Suprapubic skin (tissue), 4 donors: ENCODE measurements at regions not wholly inside any gene's neighbourhood (a gene's known extent, or its start where the extent isn't known, plus 50 kb on each side); places are given as distances from the start of the nearest gene placed in this dataset.

Source experiments
- CTCF ChIP-seq, 2 donors: fragments of 200-600 bp in 1 of 2; fragments of 450-650 bp in 1 of 2; sonication (generic) in 1 of 2; IDR thresholded peaks; one replicate each; pipeline ENCODE4 v1.5.1; 2016 to 2019; ENCODE audit warnings: antibody characterized with exemption in 2 of 2, mild to moderate bottlenecking in 1 of 2, moderate library complexity in 1 of 2
- EP300 ChIP-seq: sonication (generic); formaldehyde crosslinking; IDR thresholded peaks from one replicate; pipeline ENCODE4 v1.6.1; 2017; ENCODE audit warnings: antibody characterized with exemption
- POLR2A ChIP-seq, 2 donors: fragments of 450-650 bp; IDR thresholded peaks; one replicate each; pipeline ENCODE4 v1.6.1; 2017; ENCODE audit warnings: antibody characterized with exemption in 2 of 2, mild to moderate bottlenecking in 2 of 2, moderate library complexity in 2 of 2
- POLR2AphosphoS5 ChIP-seq, 3 donors: sonication (generic); formaldehyde crosslinking; IDR thresholded peaks; one replicate each; pipeline ENCODE4 v1.6.1; 2017; ENCODE audit warnings: antibody characterized with exemption in 3 of 3

DNA sequence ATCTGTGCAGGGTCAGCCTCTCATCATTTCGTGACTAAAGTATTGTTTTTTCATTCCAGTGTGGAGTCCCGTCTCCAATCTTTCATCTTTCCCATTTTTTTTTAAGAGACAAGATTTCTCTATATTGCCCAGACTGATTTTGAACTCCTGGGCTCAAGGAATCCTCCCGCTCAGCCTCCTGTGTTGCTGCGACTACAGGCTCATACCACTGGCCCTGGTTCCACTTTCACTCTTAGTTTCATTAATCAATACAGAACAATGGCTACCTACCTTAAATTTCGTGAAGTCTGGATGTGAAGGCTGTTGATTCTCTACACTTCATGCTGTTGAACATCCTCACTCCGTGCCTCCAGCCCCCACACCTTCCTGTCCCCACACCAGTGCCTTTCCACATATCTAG is 97.7 kb upstream of the GREM2 start:
- TF ChIP-seq CTCF (IDR thresholded peaks at IDR 0.05) (no peak), POLR2A (IDR thresholded peaks at IDR 0.05) (no peak), POLR2AphosphoS5 (IDR thresholded peaks at IDR 0.05) (no peak), EP300 (no peak)
